ENCODE measurements at regions not wholly inside any gene's neighbourhood (a gene's known extent, or its start where the extent isn't known, plus 50 kb on each side); places are given as distances from the start of the nearest gene placed in this dataset.
A peak's percentile ranks its signal among the peaks of the same experiment; 100 is the strongest.

DNA sequence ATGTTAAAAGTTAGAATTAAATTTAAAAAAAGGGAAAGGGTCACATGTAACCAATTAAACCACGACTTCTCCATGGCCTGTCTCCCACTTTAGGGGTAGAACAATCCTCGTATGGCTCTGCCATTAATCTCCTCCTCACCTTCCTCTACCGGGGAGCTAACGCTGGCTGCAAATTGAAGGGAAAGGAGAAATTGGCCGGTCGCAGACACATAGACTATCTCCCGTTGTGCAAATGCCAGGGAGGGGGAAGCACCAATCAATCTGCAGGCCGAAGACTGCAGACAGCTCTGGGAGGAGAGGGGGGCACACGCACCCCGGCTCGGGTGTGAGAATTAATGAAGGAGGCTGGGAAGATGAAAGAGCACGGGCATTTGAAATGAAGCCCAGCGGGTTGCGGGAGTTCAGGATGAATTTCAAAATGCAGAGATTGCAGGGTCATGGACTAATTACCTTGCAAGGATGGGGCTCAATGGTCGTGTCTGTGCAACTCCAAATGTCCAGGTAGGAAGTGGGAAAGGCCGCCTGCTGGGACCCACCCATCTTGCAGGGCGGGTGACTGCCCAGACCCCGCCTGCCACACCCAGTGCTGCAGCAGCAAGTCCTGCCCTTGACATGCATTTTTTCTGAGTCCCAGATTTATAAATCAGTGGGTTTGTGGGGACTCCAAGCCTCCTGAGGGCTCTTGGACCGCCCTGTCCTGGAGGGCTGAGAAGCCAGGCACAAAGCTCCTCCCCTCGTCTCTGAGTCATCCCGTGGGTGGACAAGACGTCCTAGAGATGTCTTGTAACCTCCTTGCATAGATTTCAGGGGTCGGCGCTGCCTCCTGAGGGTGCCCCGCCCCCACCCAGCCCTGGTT lies 534.2 kb downstream of the TBC1D22A start:
- TF ChIP-seq, protein P1, sequence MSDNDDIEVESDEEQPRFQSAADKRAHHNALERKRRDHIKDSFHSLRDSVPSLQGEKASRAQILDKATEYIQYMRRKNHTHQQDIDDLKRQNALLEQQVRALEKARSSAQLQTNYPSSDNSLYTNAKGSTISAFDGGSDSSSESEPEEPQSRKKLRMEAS (IDR thresholded peaks at IDR 0.05; ENCODE audit: low read depth, low read length), result no peak
- no peak for TF ChIP-seq POLR2A (IDR thresholded peaks at IDR 0.05; ENCODE audit: extremely low read depth, insufficient read length)
- TF ChIP-seq, protein P2, sequence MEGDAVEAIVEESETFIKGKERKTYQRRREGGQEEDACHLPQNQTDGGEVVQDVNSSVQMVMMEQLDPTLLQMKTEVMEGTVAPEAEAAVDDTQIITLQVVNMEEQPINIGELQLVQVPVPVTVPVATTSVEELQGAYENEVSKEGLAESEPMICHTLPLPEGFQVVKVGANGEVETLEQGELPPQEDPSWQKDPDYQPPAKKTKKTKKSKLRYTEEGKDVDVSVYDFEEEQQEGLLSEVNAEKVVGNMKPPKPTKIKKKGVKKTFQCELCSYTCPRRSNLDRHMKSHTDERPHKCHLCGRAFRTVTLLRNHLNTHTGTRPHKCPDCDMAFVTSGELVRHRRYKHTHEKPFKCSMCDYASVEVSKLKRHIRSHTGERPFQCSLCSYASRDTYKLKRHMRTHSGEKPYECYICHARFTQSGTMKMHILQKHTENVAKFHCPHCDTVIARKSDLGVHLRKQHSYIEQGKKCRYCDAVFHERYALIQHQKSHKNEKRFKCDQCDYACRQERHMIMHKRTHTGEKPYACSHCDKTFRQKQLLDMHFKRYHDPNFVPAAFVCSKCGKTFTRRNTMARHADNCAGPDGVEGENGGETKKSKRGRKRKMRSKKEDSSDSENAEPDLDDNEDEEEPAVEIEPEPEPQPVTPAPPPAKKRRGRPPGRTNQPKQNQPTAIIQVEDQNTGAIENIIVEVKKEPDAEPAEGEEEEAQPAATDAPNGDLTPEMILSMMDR (IDR thresholded peaks at IDR 0.05; ENCODE audit: low read depth, low read length), result no peak
- TF ChIP-seq MYC (IDR thresholded peaks at IDR 0.05; ENCODE audit: low read depth, low read length), result no peak
- peak; percentile 9 for DNase-seq (ENCODE audit: low read depth)
- no peak overlapping the region for H3K4me3 ChIP-seq (ENCODE audit: low read depth, low read length)

DNA sequence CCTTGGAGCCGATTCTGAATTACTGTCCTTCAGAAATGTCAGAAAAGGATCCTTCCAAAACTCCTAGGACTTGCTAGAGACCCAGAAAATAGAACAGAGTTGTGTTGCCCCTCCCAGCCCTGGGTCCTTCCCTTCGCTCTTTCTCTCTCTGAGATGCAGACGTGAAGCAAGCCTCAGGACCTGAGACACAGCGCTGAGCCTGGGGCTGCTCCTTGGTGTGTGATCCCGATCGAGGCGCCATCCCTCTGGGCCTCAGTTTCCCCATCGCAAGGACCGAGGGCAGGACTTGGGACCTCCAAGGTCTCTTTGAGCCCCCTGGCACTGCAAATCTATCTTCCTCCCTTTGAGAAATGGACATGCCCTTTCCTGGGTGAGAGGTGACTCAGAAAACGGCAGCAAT lies 533.5 kb downstream of the TBC1D22A start:
- TF ChIP-seq, protein P1 (IDR thresholded peaks at IDR 0.05; ENCODE audit: low read depth, low read length), result no peak
- no peak for TF ChIP-seq MYC (IDR thresholded peaks at IDR 0.05; ENCODE audit: low read depth, low read length)
- TF ChIP-seq POLR2A (IDR thresholded peaks at IDR 0.05; ENCODE audit: extremely low read depth, insufficient read length), result no peak
- TF ChIP-seq, protein P2 (IDR thresholded peaks at IDR 0.05; ENCODE audit: low read depth, low read length), result no peak
- DNase-seq (ENCODE audit: low read depth), result no peak
- no peak overlapping the region for H3K4me3 ChIP-seq (ENCODE audit: low read depth, low read length)

DNA sequence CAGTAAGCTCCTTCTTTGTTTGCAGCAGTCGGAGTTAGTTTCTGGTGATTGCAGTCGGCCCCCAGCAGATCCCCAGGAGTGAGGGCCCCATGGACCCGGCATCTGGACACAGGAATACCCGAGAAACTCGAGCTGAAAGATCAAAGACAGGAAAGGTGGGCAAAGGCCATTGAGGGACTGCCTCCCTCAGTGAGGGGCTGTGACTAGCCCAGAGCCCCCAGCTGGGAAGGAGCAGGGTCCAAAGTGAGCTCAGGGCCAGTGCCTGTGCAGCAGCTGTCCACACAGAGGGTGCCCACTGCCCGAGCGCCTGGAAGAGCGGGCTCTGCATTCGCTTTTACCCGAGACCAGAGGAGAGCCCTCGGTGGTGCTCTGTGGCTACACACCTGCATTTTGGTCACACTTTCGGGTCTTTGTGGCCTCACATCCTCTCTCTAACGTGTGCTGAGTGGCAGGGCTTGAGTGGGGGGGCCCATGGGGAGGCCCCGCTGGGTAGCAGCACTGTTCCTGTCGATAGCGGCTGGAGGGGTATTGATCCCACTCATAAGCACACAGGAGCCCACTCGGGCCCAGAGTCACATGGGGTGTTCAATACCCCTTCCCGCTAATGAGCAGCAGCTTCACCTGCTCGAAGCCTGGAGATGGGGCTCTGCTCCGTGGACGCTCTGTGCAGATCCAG lies 532.9 kb downstream of the TBC1D22A start:
- no peak for DNase-seq (ENCODE audit: low read depth)
- H3K4me3 ChIP-seq (ENCODE audit: low read depth, low read length), result no peak overlapping the region
- TF ChIP-seq MYC (IDR thresholded peaks at IDR 0.05; ENCODE audit: low read depth, low read length) (no peak), POLR2A (IDR thresholded peaks at IDR 0.05; ENCODE audit: extremely low read depth, insufficient read length) (no peak)
- TF ChIP-seq, protein P1 (IDR thresholded peaks at IDR 0.05; ENCODE audit: low read depth, low read length), result no peak
- TF ChIP-seq, protein P2 (IDR thresholded peaks at IDR 0.05; ENCODE audit: low read depth, low read length), result no peak

DNA sequence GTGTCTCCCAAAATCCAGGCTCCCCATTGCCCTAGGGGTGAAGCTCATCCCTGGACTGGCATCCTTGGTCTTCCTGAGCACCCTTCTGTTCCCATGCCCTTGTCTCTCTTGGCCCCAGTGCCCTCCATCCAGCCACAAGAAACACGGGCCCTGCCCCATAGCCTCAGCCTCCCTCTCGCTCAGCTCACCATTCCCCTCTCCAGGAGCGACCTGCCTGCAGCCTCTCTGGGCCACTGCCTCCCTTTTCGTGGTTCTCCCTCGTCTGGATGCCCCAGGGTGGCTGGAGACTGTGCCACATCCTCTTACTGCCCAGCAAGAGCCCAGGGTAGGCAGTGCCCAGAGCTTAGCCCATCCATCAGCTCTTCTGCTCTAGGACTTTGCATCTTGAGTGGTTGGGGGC lies 532.1 kb downstream of the TBC1D22A start:
- no peak for DNase-seq (ENCODE audit: low read depth)
- H3K4me3 ChIP-seq (ENCODE audit: low read depth, low read length), result no peak overlapping the region
- TF ChIP-seq, protein P1 (IDR thresholded peaks at IDR 0.05; ENCODE audit: low read depth, low read length), result no peak
- TF ChIP-seq, protein P2 (IDR thresholded peaks at IDR 0.05; ENCODE audit: low read depth, low read length), result no peak
- TF ChIP-seq MYC (IDR thresholded peaks at IDR 0.05; ENCODE audit: low read depth, low read length) (no peak), POLR2A (IDR thresholded peaks at IDR 0.05; ENCODE audit: extremely low read depth, insufficient read length) (no peak)

DNA sequence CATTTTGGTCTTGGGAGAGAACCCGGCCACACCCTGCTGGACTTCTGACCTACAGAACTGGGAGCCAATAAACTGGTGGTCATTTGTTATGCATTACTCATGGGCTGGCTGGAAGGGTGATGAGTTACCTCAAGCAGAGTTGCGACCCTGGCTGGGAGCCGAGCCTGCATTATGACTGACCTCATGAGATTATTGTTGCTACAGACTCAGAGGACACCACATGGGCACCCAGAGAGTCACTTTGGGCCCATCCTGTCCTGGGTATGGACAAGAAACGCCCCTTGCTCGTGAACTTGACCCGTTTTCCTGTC lies 531.7 kb downstream of the TBC1D22A start:
- no peak overlapping the region for H3K4me3 ChIP-seq (ENCODE audit: low read depth, low read length)
- no peak for TF ChIP-seq MYC (IDR thresholded peaks at IDR 0.05; ENCODE audit: low read depth, low read length)
- no peak for TF ChIP-seq POLR2A (IDR thresholded peaks at IDR 0.05; ENCODE audit: extremely low read depth, insufficient read length)
- TF ChIP-seq, protein P2 (IDR thresholded peaks at IDR 0.05; ENCODE audit: low read depth, low read length), result no peak
- TF ChIP-seq, protein P1 (IDR thresholded peaks at IDR 0.05; ENCODE audit: low read depth, low read length), result no peak
- no peak for DNase-seq (ENCODE audit: low read depth)

All from NB4 (cell line).